Ishikawa (cell line): ENCODE measurements at regions not wholly inside any gene's neighbourhood (a gene's known extent, or its start where the extent isn't known, plus 50 kb on each side); places are given as distances from the start of the nearest gene placed in this dataset.

ENCODE experiments used
- CREB1 ChIP-seq: IDR thresholded peaks from 2 replicates; pipeline ENCODE4 v1.6.1; 2012; ENCODE audit warnings: low read depth
- EGR1 ChIP-seq: IDR thresholded peaks from 2 replicates; pipeline ENCODE4 v1.6.1; 2012
- EP300 ChIP-seq: IDR thresholded peaks from 2 replicates; pipeline ENCODE4 v1.6.1; 2012; ENCODE audit warnings: borderline replicate concordance
- TAF1 ChIP-seq: IDR thresholded peaks from 2 replicates; pipeline ENCODE4 v1.6.1; 2012; ENCODE audit warnings: low read depth, mild to moderate bottlenecking
- TF ChIP-seq, protein P1 (sequence below): IDR thresholded peaks from 2 replicates; pipeline ENCODE4 v1.6.1; 2012; ENCODE audit warnings: low read depth, mild to moderate bottlenecking

- TF ChIP-seq EP300 = no peak
- TF ChIP-seq, protein P1, sequence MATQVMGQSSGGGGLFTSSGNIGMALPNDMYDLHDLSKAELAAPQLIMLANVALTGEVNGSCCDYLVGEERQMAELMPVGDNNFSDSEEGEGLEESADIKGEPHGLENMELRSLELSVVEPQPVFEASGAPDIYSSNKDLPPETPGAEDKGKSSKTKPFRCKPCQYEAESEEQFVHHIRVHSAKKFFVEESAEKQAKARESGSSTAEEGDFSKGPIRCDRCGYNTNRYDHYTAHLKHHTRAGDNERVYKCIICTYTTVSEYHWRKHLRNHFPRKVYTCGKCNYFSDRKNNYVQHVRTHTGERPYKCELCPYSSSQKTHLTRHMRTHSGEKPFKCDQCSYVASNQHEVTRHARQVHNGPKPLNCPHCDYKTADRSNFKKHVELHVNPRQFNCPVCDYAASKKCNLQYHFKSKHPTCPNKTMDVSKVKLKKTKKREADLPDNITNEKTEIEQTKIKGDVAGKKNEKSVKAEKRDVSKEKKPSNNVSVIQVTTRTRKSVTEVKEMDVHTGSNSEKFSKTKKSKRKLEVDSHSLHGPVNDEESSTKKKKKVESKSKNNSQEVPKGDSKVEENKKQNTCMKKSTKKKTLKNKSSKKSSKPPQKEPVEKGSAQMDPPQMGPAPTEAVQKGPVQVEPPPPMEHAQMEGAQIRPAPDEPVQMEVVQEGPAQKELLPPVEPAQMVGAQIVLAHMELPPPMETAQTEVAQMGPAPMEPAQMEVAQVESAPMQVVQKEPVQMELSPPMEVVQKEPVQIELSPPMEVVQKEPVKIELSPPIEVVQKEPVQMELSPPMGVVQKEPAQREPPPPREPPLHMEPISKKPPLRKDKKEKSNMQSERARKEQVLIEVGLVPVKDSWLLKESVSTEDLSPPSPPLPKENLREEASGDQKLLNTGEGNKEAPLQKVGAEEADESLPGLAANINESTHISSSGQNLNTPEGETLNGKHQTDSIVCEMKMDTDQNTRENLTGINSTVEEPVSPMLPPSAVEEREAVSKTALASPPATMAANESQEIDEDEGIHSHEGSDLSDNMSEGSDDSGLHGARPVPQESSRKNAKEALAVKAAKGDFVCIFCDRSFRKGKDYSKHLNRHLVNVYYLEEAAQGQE = no peak
- no peak for TF ChIP-seq TAF1
- TF ChIP-seq EGR1 = no peak
- TF ChIP-seq CREB1 = no peak
These were observed 65.6 kb upstream of the PGM2 start for GRCh38 chr4:37760840-37761239.
